ENCODE measurements at regions not wholly inside any gene's neighbourhood (a gene's known extent, or its start where the extent isn't known, plus 50 kb on each side); places are given as distances from the start of the nearest gene placed in this dataset.

DNA sequence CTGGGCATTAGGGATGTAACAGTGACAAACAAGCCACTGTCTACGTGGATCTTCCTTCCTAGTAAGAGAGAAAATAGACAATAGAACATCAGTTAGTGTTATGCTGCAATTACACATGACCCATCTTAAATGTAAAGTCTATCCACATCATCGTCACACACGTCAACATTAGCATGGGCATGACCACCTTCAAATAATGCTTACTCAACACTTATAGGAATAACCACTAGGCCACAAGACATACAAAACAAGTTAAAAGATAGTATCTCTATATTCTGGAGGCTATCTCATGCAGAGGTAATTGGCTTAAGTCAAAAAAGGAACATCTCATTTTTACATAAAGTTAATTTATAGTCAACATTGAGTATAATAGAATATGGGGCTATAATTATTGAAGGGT lies 156.5 kb downstream of the MOXD1 start:
- no peaks in the 10 kb centered on the region for H3K36me3 Mint-ChIP-seq
- no peaks in the 10 kb centered on the region for H3K36me3 ChIP-seq (ENCODE audit: control insufficient read depth, insufficient read depth, low read length)
- H3K27ac Mint-ChIP-seq, result no peak overlapping the region
- no peak for DNase-seq
- no peak for ATAC-seq (ENCODE audit: low read depth in 2 of 2)
- H3K9me3 Mint-ChIP-seq, result no peaks in the 10 kb centered on the region
- H3K27me3 Mint-ChIP-seq, result peaks cover 4% of the 10 kb centered on the region
- no peaks in the 10 kb centered on the region for H3K9me3 ChIP-seq (ENCODE audit: control insufficient read depth in 2 of 2, low read length in 2 of 2)
- H3K4me3 ChIP-seq (ENCODE audit: low read depth, low read length), result no peak overlapping the region
- H3K27me3 ChIP-seq (ENCODE audit: control insufficient read depth, insufficient read depth, low read length), result no peaks in the 10 kb centered on the region
- no peaks in the 10 kb centered on the region for H3K4me1 Mint-ChIP-seq
- H3K4me1 ChIP-seq (ENCODE audit: control insufficient read depth, insufficient read depth, low read length, poor library complexity, severe bottlenecking), result no peaks in the 10 kb centered on the region
- H3K4me3 Mint-ChIP-seq, result no peak overlapping the region
- H3K27ac ChIP-seq (ENCODE audit: insufficient read depth, low read length, poor library complexity, severe bottlenecking), result no peak overlapping the region

DNA sequence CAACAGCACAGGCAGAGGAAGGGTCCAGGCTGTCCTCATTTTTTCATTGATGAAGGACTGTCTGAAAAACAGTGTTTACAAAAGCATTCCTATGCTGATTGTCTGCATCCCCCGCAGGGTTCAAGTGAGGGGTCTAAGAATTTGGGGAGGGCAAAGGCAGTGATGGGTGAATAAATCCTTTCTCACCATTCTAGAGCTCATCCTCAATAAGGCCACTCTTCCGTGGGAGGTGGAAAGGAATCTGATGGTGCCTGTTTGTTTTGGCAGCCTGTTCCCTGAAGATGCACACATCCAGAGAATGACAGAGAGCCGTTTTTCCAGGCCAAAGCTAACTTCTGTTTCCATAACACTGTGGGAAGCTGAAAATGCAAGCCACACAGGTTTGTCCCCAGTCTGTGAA lies 164.5 kb downstream of the MOXD1 start:
- H3K27me3 Mint-ChIP-seq, result peaks cover 8% of the 10 kb centered on the region
- ATAC-seq (ENCODE audit: low read depth in 2 of 2), result no peak

DNA sequence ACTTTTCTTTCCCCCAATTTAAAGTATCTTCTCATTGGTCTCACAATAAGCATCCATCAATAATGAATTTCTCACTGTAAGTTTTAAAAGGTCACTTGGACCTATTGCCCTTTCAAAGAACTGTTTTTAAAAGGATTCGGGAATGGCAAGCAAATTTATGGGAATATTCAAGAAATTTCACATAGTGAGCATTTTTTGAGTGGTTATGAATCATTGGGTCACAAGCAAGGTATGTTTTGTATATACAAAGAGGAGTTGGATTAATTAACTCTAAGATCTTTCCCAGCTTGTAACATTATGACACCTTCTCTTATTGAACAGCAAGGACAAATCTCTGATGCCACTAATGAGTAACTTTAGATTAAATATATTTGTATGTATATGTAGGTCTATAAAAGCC lies 165.0 kb downstream of the MOXD1 start:
- H3K4me3 ChIP-seq (ENCODE audit: low read depth, low read length), result no peak overlapping the region
- Mint-ChIP-seq H3K36me3 (no peaks in the 10 kb centered on the region), H3K9me3 (no peaks in the 10 kb centered on the region), H3K27ac (no peak overlapping the region), H3K4me1 (no peaks in the 10 kb centered on the region), H3K27me3 (peaks cover 7% of the 10 kb centered on the region), H3K4me3 (peak overlapping the region in 1 of 4 donors; percentile 24)
- H3K27me3 ChIP-seq (ENCODE audit: control insufficient read depth, insufficient read depth, low read length), result no peaks in the 10 kb centered on the region
- no peaks in the 10 kb centered on the region for H3K4me1 ChIP-seq (ENCODE audit: control insufficient read depth, insufficient read depth, low read length, poor library complexity, severe bottlenecking)
- no peaks in the 10 kb centered on the region for H3K9me3 ChIP-seq (ENCODE audit: control insufficient read depth in 2 of 2, low read length in 2 of 2)
- H3K27ac ChIP-seq (ENCODE audit: insufficient read depth, low read length, poor library complexity, severe bottlenecking), result no peak overlapping the region
- DNase-seq, result no peak
- H3K36me3 ChIP-seq (ENCODE audit: control insufficient read depth, insufficient read depth, low read length), result no peaks in the 10 kb centered on the region
- ATAC-seq (ENCODE audit: low read depth in 2 of 2), result no peak

More for the DNA sequence above, 164.5 kb downstream of the MOXD1 start:
- Histone ChIP-seq H3K36me3 (ENCODE audit: control insufficient read depth, insufficient read depth, low read length) (no peaks in the 10 kb centered on the region), H3K27me3 (ENCODE audit: control insufficient read depth, insufficient read depth, low read length) (no peaks in the 10 kb centered on the region), H3K27ac (ENCODE audit: insufficient read depth, low read length, poor library complexity, severe bottlenecking) (no peak overlapping the region), H3K4me3 (ENCODE audit: low read depth, low read length) (no peak overlapping the region), H3K9me3 (ENCODE audit: control insufficient read depth in 2 of 2, low read length in 2 of 2) (no peaks in the 10 kb centered on the region), H3K4me1 (ENCODE audit: control insufficient read depth, insufficient read depth, low read length, poor library complexity, severe bottlenecking) (no peaks in the 10 kb centered on the region)
- H3K27ac Mint-ChIP-seq, result no peak overlapping the region
- H3K4me3 Mint-ChIP-seq, result no peak overlapping the region
- H3K4me1 Mint-ChIP-seq, result no peaks in the 10 kb centered on the region
- no peaks in the 10 kb centered on the region for H3K9me3 Mint-ChIP-seq
- no peaks in the 10 kb centered on the region for H3K36me3 Mint-ChIP-seq
- no peak for DNase-seq

DNA sequence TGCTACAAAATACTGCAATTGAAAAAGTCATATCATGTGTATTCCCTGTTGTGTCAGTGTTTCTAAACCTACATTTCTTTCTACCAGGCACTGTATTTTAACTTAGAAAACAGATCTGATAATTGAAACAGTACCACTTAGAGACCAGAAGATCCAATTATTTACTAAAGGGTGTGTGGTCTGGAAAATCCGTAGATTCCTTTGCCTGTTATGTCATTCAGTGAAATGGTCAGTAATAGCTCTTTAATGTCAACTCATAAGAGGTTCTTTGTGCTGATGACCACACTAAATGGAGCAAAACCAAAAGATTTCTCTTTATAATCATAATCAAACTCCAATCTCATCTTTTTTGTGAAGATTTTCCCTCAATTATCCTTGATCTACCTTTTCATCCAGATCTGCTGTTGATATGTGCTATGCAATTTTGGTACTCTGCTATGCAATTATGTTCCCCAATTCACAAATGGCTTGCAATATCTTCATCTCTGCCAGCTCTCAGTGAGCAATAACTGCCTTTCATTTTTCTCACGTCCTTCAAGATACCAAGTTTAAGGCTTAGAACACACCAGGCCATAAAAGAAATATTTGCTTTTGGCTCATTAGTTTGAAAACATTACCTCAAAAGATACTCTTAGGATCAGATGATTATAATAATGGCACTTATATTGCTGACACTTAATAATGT lies 165.5 kb downstream of the MOXD1 start:
- DNase-seq, result no peak
- Mint-ChIP-seq H3K27me3 (peaks cover 4% of the 10 kb centered on the region), H3K27ac (no peak overlapping the region), H3K36me3 (no peaks in the 10 kb centered on the region), H3K4me1 (no peaks in the 10 kb centered on the region), H3K4me3 (peak overlapping the region in 1 of 4 donors; percentile 24), H3K9me3 (no peaks in the 10 kb centered on the region)
- no peak for ATAC-seq (ENCODE audit: low read depth in 2 of 2)
- Histone ChIP-seq H3K9me3 (ENCODE audit: control insufficient read depth in 2 of 2, low read length in 2 of 2) (no peaks in the 10 kb centered on the region), H3K27me3 (ENCODE audit: control insufficient read depth, insufficient read depth, low read length) (no peaks in the 10 kb centered on the region), H3K36me3 (ENCODE audit: control insufficient read depth, insufficient read depth, low read length) (no peaks in the 10 kb centered on the region), H3K27ac (ENCODE audit: insufficient read depth, low read length, poor library complexity, severe bottlenecking) (no peak overlapping the region), H3K4me3 (ENCODE audit: low read depth, low read length) (no peak overlapping the region), H3K4me1 (ENCODE audit: control insufficient read depth, insufficient read depth, low read length, poor library complexity, severe bottlenecking) (no peaks in the 10 kb centered on the region)

DNA sequence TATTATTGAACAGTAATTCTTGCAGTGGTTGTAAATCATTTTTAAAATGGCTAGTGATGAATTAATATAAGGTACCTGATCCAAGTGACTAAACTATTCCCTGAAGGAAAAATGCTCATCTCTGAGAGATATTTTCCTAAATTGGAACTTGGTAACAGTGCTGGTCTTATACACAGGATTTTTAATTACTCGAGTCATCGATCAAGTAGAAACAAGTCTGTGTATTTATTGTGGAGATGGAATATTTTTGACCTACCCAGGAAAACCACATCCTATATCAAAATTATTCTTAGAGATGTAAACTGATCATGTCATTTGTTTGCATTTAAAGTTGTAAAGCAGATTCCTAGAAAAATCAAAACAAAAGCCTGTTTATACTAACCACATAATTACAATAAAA lies 166.9 kb downstream of the MOXD1 start:
- Mint-ChIP-seq H3K9me3 (no peaks in the 10 kb centered on the region), H3K27ac (no peak overlapping the region), H3K36me3 (no peaks in the 10 kb centered on the region), H3K4me1 (no peaks in the 10 kb centered on the region), H3K27me3 (peaks cover 4% of the 10 kb centered on the region), H3K4me3 (no peak overlapping the region)
- H3K4me3 ChIP-seq (ENCODE audit: low read depth, low read length), result no peak overlapping the region
- no peaks in the 10 kb centered on the region for H3K36me3 ChIP-seq (ENCODE audit: control insufficient read depth, insufficient read depth, low read length)
- no peaks in the 10 kb centered on the region for H3K9me3 ChIP-seq (ENCODE audit: control insufficient read depth in 2 of 2, low read length in 2 of 2)
- no peaks in the 10 kb centered on the region for H3K4me1 ChIP-seq (ENCODE audit: control insufficient read depth, insufficient read depth, low read length, poor library complexity, severe bottlenecking)
- DNase-seq (no peak), ATAC-seq (ENCODE audit: low read depth in 2 of 2) (no peak)
- no peaks in the 10 kb centered on the region for H3K27me3 ChIP-seq (ENCODE audit: control insufficient read depth, insufficient read depth, low read length)
- no peak overlapping the region for H3K27ac ChIP-seq (ENCODE audit: insufficient read depth, low read length, poor library complexity, severe bottlenecking)

DNA sequence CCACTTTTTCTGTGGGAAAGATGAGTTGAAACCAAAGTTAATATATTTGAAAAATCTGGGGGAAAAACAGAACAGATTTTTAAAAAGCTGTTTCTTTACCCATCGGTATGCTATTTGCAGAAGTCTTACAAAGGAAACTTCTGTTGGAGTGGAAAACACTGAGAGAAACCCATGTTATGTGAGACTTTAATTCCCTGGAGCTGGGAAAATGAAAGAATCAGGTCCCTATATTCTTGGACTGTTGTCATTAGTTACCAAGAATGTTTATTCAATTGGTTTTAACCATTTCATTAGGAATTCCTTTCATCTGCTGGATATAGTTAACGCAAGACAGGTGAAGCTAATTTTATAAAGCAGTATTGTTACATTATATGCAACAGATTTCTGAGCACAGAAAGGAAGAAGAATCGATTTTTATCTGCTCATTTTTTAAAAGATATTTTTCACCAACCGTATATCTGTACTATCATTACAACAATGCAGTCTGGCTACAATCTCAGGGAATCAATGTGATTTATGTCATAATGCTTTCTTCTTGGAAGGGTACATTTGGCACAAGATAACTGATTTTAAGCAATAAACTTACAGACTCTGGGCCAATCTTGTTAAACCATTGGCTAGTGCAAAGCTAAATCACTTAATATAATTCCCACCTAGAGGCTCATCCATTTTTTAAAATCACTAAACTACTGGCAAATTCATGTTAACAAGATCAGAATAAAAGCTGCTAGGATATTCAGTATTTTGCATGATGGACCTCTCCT lies 170.0 kb downstream of the MOXD1 start:
- Mint-ChIP-seq H3K4me1 (no peaks in the 10 kb centered on the region), H3K36me3 (no peaks in the 10 kb centered on the region)
- ATAC-seq (ENCODE audit: low read depth in 2 of 2), result no peak

DNA sequence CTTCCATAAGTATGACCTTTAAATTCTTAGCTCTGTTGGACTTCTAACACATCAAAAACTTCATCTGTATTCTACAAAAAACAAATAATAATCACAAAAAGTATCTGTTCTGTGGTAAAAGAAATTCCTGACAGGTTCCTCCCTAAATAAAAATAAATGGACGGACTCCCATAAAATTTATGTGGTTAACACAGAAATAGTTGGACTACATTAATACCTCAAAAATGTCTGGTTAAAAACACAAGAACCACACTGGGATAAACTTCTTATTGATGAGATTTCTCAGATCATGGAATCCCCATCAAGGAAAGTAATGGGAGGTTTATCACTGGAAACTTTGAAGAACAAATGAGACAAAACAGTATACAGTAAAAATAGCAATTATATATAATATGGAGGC lies 172.4 kb downstream of the MOXD1 start:
- no peaks in the 10 kb centered on the region for H3K9me3 ChIP-seq (ENCODE audit: control insufficient read depth in 2 of 2, low read length in 2 of 2)
- Mint-ChIP-seq H3K4me1 (no peaks in the 10 kb centered on the region), H3K27me3 (no peaks in the 10 kb centered on the region), H3K36me3 (no peaks in the 10 kb centered on the region), H3K9me3 (peaks cover 0 to 8% (median 4%) of the 10 kb centered on the region in 7 donors), H3K27ac (no peak overlapping the region), H3K4me3 (no peak overlapping the region)
- no peaks in the 10 kb centered on the region for H3K4me1 ChIP-seq (ENCODE audit: control insufficient read depth, insufficient read depth, low read length, poor library complexity, severe bottlenecking)
- no peak overlapping the region for H3K27ac ChIP-seq (ENCODE audit: insufficient read depth, low read length, poor library complexity, severe bottlenecking)
- ATAC-seq (ENCODE audit: low read depth in 2 of 2) (no peak), DNase-seq (no peak)
- H3K4me3 ChIP-seq (ENCODE audit: low read depth, low read length), result no peak overlapping the region
- no peaks in the 10 kb centered on the region for H3K27me3 ChIP-seq (ENCODE audit: control insufficient read depth, insufficient read depth, low read length)
- H3K36me3 ChIP-seq (ENCODE audit: control insufficient read depth, insufficient read depth, low read length), result no peaks in the 10 kb centered on the region

More for the DNA sequence above, 170.0 kb downstream of the MOXD1 start:
- no peak overlapping the region for H3K4me3 Mint-ChIP-seq
- no peaks in the 10 kb centered on the region for H3K36me3 ChIP-seq (ENCODE audit: control insufficient read depth, insufficient read depth, low read length)
- no peak overlapping the region for H3K27ac Mint-ChIP-seq
- no peaks in the 10 kb centered on the region for H3K4me1 ChIP-seq (ENCODE audit: control insufficient read depth, insufficient read depth, low read length, poor library complexity, severe bottlenecking)
- no peaks in the 10 kb centered on the region for H3K27me3 ChIP-seq (ENCODE audit: control insufficient read depth, insufficient read depth, low read length)
- no peak overlapping the region for H3K27ac ChIP-seq (ENCODE audit: insufficient read depth, low read length, poor library complexity, severe bottlenecking)
- no peaks in the 10 kb centered on the region for H3K9me3 ChIP-seq (ENCODE audit: control insufficient read depth in 2 of 2, low read length in 2 of 2)
- no peaks in the 10 kb centered on the region for H3K27me3 Mint-ChIP-seq
- no peak for DNase-seq
- H3K4me3 ChIP-seq (ENCODE audit: low read depth, low read length), result no peak overlapping the region
- H3K9me3 Mint-ChIP-seq, result peaks cover 0 to 6% (median 0%) of the 10 kb centered on the region in 7 donors

DNA sequence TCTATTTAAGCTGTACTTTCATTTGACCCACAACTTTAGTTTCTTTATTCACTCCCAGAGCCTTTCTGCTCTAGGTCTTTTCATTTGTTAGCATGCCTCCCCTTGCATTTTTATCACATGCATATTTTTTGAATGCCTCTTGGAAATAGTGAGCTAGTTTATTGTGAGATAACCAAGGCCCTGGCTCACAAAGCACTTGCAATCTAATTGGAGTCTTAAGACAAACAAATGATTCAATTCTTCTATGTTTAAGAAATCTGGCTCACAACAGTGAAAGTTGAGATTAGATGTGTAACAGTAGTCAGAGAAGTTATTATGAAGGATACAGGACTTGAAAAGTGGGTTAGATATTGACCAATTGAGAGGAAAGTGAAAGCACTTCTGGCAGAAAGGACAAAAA lies 173.4 kb downstream of the MOXD1 start:
- no peak overlapping the region for H3K27ac Mint-ChIP-seq
- H3K4me1 Mint-ChIP-seq, result no peaks in the 10 kb centered on the region

More for the DNA sequence above, 173.4 kb downstream of the MOXD1 start:
- H3K4me1 ChIP-seq (ENCODE audit: control insufficient read depth, insufficient read depth, low read length, poor library complexity, severe bottlenecking), result no peaks in the 10 kb centered on the region
- no peaks in the 10 kb centered on the region for H3K27me3 ChIP-seq (ENCODE audit: control insufficient read depth, insufficient read depth, low read length)
- Mint-ChIP-seq H3K9me3 (peaks cover 0 to 8% (median 4%) of the 10 kb centered on the region in 7 donors), H3K27me3 (no peaks in the 10 kb centered on the region), H3K4me3 (no peak overlapping the region), H3K36me3 (no peaks in the 10 kb centered on the region)
- H3K9me3 ChIP-seq (ENCODE audit: control insufficient read depth in 2 of 2, low read length in 2 of 2), result no peaks in the 10 kb centered on the region
- H3K4me3 ChIP-seq (ENCODE audit: low read depth, low read length), result no peak overlapping the region
- H3K27ac ChIP-seq (ENCODE audit: insufficient read depth, low read length, poor library complexity, severe bottlenecking), result no peak overlapping the region
- ATAC-seq (ENCODE audit: low read depth in 2 of 2), result no peak
- no peak for DNase-seq
- no peaks in the 10 kb centered on the region for H3K36me3 ChIP-seq (ENCODE audit: control insufficient read depth, insufficient read depth, low read length)
